ENCODE measurements at regions not wholly inside any gene's neighbourhood (a gene's known extent, or its start where the extent isn't known, plus 50 kb on each side); places are given as distances from the start of the nearest gene placed in this dataset.

DNA sequence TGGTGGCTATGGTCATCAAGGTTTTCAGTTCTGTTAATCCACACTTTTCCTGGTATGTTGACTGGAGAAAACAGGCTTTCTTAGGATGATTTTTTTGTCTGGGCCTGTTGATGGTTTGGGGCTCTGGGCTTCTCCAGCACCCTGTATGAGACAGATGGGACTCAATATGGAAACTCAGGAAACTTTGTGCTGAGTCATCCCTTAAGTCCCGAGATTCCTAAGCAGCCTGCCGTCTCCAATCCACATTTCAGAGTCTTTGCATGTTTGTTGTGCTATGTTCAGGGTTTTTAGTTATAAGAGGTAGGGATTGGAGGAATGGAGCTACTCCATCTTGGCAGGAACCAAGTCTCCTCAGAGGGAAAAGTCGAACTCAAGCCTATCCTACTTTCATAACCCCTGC, 253.3 kb upstream of the FOXF1 start:
- TF ChIP-seq, protein P1, sequence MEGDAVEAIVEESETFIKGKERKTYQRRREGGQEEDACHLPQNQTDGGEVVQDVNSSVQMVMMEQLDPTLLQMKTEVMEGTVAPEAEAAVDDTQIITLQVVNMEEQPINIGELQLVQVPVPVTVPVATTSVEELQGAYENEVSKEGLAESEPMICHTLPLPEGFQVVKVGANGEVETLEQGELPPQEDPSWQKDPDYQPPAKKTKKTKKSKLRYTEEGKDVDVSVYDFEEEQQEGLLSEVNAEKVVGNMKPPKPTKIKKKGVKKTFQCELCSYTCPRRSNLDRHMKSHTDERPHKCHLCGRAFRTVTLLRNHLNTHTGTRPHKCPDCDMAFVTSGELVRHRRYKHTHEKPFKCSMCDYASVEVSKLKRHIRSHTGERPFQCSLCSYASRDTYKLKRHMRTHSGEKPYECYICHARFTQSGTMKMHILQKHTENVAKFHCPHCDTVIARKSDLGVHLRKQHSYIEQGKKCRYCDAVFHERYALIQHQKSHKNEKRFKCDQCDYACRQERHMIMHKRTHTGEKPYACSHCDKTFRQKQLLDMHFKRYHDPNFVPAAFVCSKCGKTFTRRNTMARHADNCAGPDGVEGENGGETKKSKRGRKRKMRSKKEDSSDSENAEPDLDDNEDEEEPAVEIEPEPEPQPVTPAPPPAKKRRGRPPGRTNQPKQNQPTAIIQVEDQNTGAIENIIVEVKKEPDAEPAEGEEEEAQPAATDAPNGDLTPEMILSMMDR (IDR thresholded peaks at IDR 0.05), result no peak
- TF ChIP-seq POLR2A (IDR thresholded peaks at IDR 0.05) (no peak), POLR2AphosphoS5 (IDR thresholded peaks at IDR 0.05) (no peak), EP300 (IDR thresholded peaks at IDR 0.05) (no peak)
